ENCODE measurements at regions not wholly inside any gene's neighbourhood (a gene's known extent, or its start where the extent isn't known, plus 50 kb on each side); places are given as distances from the start of the nearest gene placed in this dataset.

DNA sequence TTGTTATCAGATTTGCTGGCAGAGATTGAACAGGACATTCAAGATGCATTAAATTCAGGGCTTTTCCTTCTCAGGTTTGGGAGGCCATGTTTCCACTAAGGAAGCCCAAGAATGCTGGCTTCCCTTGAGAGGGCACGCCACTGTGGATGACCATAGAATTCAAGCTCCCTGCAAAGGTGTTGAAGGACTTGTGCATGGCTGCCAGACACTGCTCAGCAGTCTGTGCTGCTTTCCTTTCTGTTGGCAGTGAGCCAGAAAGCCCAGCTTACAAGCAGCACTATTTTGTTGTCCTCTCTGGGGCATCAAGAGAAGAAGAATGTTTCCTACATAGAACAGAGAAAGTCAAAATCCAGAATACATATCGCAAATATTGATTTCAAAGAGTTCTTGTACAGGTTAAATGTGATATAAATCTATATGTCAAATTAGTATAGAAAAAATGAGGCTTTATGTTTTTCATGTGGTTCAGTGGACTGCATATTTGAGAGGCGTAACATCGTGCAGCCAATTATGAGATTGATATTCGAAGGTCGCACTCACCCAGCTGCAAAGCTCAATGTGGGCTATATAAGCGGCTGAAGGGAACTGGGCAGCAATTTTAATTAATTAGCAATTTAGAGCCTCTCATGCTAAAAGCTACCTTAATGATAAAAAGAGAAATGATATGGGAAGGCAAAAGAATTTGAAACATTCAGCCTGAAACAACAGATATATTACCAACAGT, 103.1 kb upstream of the ISL1 start:
- DNase-seq: no peak

GRCh38 chr5:51286046-51286445, 97.2 kb upstream of the ISL1 start:
- no peak for DNase-seq

- no peak for DNase-seq
These were observed 80.9 kb upstream of the ISL1 start for GRCh38 chr5:51302343-51302742.

DNA sequence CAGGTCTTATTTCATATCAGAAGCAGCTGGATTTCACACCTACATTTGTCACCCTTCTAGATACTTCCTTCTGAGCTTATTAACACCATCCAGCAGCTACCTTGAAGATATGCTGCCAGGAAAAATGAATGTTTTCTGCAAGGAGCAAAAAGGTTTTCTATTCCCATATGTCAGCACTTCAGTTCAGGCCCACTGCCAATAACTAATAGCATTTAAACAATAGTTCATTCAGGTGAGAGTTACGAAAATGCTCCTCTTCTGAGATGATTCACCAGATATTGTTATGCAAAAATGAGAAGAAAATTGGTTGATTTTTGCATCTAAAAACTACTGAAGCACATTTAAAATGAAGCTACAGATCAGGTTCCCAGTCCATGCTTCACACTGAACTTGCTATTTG, 56.4 kb upstream of the ISL1 start:
- DNase-seq: no peak

All from NCI-H2029 treated with DMSO at 0.1 percent for 48 hours (cell line).